ENCODE measurements at regions not wholly inside any gene's neighbourhood (a gene's known extent, or its start where the extent isn't known, plus 50 kb on each side); places are given as distances from the start of the nearest gene placed in this dataset.

GRCh38 chr10:16120563-16120962 lies 260.3 kb upstream of the MINDY3 start:
- Histone ChIP-seq H3K27ac (replicated peaks) (no peak overlapping the region), H3K4me3 (replicated peaks; ENCODE audit: insufficient read depth, low read length) (no peak overlapping the region)

GRCh38 chr10:16141499-16141898 lies 281.2 kb upstream of the MINDY3 start:
- no peak for DNase-seq (ENCODE audit: low read depth in 1 of 2, low spot score in 1 of 2)
- TF ChIP-seq CTCF (IDR thresholded peaks at IDR 0.05; ENCODE audit: insufficient read depth, low read length) (no peak), REST (IDR thresholded peaks at IDR 0.05; ENCODE audit: insufficient replicate concordance, low read depth) (no peak), GABPA (IDR thresholded peaks at IDR 0.05; ENCODE audit: low read depth) (no peak), SPI1 (IDR thresholded peaks at IDR 0.05; ENCODE audit: borderline replicate concordance, low read depth) (no peak), POLR2AphosphoS5 (IDR thresholded peaks at IDR 0.05; ENCODE audit: low read depth) (no peak)
- H3K27me3 ChIP-seq (ENCODE audit: insufficient read depth, poor library complexity, severe bottlenecking) = no peaks in the 10 kb centered on the region
- no peak overlapping the region for H3K4me3 ChIP-seq (replicated peaks; ENCODE audit: insufficient read depth, low read length)
- no peak overlapping the region for H3K27ac ChIP-seq (replicated peaks)

More at GRCh38 chr10:16120563-16120962, 260.3 kb upstream of the MINDY3 start:
- no peak for DNase-seq (ENCODE audit: low read depth in 1 of 2, low spot score in 1 of 2)
- TF ChIP-seq REST (IDR thresholded peaks at IDR 0.05; ENCODE audit: insufficient replicate concordance, low read depth) (no peak), CTCF (IDR thresholded peaks at IDR 0.05; ENCODE audit: insufficient read depth, low read length) (no peak), GABPA (IDR thresholded peaks at IDR 0.05; ENCODE audit: low read depth) (no peak), POLR2AphosphoS5 (IDR thresholded peaks at IDR 0.05; ENCODE audit: low read depth) (no peak), SPI1 (IDR thresholded peaks at IDR 0.05; ENCODE audit: borderline replicate concordance, low read depth) (no peak)
- H3K27me3 ChIP-seq (ENCODE audit: insufficient read depth, poor library complexity, severe bottlenecking) = no peaks in the 10 kb centered on the region

GRCh38 chr10:16146993-16147392 lies 286.7 kb upstream of the MINDY3 start:
- DNase-seq (ENCODE audit: low read depth in 1 of 2, low spot score in 1 of 2) = no peak

More at GRCh38 chr10:16146993-16147392, 286.7 kb upstream of the MINDY3 start:
- no peak overlapping the region for H3K27ac ChIP-seq (replicated peaks)
- H3K27me3 ChIP-seq (ENCODE audit: insufficient read depth, poor library complexity, severe bottlenecking) = no peaks in the 10 kb centered on the region
- no peak overlapping the region for H3K4me3 ChIP-seq (replicated peaks; ENCODE audit: insufficient read depth, low read length)
- no peak for TF ChIP-seq CTCF (IDR thresholded peaks at IDR 0.05; ENCODE audit: insufficient read depth, low read length)
- no peak for TF ChIP-seq SPI1 (IDR thresholded peaks at IDR 0.05; ENCODE audit: borderline replicate concordance, low read depth)
- no peak for TF ChIP-seq REST (IDR thresholded peaks at IDR 0.05; ENCODE audit: insufficient replicate concordance, low read depth)
- no peak for TF ChIP-seq GABPA (IDR thresholded peaks at IDR 0.05; ENCODE audit: low read depth)
